ENCODE measurements at regions not wholly inside any gene's neighbourhood (a gene's known extent, or its start where the extent isn't known, plus 50 kb on each side); places are given as distances from the start of the nearest gene placed in this dataset.

GRCh38 chr16:26214581-26215174 is 522.9 kb downstream of the HS3ST4 start:
- TF ChIP-seq EZH2phosphoT487 (IDR thresholded peaks at IDR 0.05; ENCODE audit: insufficient read depth, low read depth) (no peak), EZH2 (IDR thresholded peaks at IDR 0.05; ENCODE audit: insufficient read depth, poor library complexity, severe bottlenecking) (no peak)
